Activated B cell treated with CpG ODN at 0.5 μM for 24 hours (primary cell): ENCODE measurements at regions not wholly inside any gene's neighbourhood (a gene's known extent, or its start where the extent isn't known, plus 50 kb on each side); places are given as distances from the start of the nearest gene placed in this dataset.

Source experiments
- ATAC-seq: fragments of 200-7000 bp; cut with Tn5 transposase; one replicate; pipeline ENCODE4 v1.10.0; 2021; ENCODE audit warnings: low read depth, mild to moderate bottlenecking, moderate library complexity
- CTCF ChIA-PET: fragments of 350-600 bp; sonication (Branson Sonifier 250); formaldehyde crosslinking; loops from one replicate; lab custom pipeline; 2021; ENCODE audit warnings: antibody characterized with exemption; lab: Charles Lee
- POLR2A ChIA-PET: fragments of 350-600 bp; sonication (Branson Sonifier 250); formaldehyde crosslinking; loops from one replicate; lab custom pipeline; 2021; ENCODE audit warnings: antibody characterized with exemption; lab: Charles Lee
- DNase-seq: peaks from one replicate; pipeline ENCODE4 v3.0.0; 2022
- H3K27ac Mint-ChIP-seq: one replicate; pipeline ENCODE4 v1.8.0; 2020; ENCODE audit warnings: mixed read lengths
- H3K27me3 Mint-ChIP-seq: one replicate; pipeline ENCODE4 v1.8.0; 2021; ENCODE audit warnings: mixed read lengths
- H3K36me3 Mint-ChIP-seq: one replicate; pipeline ENCODE4 v1.8.0; 2021; ENCODE audit warnings: low read depth, mixed read lengths
- H3K4me1 Mint-ChIP-seq: one replicate; pipeline ENCODE4 v1.8.0; 2021; ENCODE audit warnings: mixed read lengths
- H3K4me3 Mint-ChIP-seq: one replicate; pipeline ENCODE4 v1.8.0; 2020; ENCODE audit warnings: mild to moderate bottlenecking, mixed read lengths
- H3K9me3 Mint-ChIP-seq: one replicate; pipeline ENCODE4 v1.8.0; 2020; ENCODE audit warnings: mixed read lengths
- intact Hi-C: fragments of 100-400 bp; cut with micrococcal nuclease; formaldehyde crosslinking; loops from one replicate; pipeline ENCODE4 v1.15.1; 2024
- TF ChIP-seq, protein P1 (sequence below): fragments of 200-600 bp; IDR thresholded peaks from one replicate; pipeline ENCODE4 v1.8.0; 2022; ENCODE audit warnings: antibody characterized with exemption, mild to moderate bottlenecking

DNA sequence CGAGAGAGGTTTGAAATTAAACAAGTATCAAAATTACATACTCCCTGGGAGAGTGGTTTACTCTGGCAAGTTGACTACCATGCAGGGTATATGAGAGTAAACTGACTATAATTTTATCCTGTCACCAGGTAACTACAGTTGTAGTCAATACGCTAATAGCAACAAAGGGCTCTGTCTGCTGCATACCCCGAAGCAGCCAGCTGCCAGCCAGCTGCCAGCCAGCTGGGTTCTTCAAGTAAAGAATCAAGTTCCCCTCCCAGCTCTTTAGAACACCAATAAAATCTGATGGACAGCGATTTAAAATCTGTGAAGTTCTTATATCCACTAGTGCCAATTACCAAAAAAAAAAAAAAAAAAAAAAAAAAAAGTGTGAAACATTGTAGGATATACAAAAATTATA, 417.7 kb upstream of the CFAP20DC start:
- Mint-ChIP-seq H3K4me3 (no peak overlapping the region), H3K36me3 (no peaks in the 10 kb centered on the region), H3K9me3 (peaks cover 4% of the 10 kb centered on the region), H3K27me3 (no peaks in the 10 kb centered on the region), H3K27ac (no peak overlapping the region), H3K4me1 (peaks cover 6% of the 10 kb centered on the region)
- CTCF ChIA-PET: no interaction called here
- intact Hi-C loops: no loop called here
- ATAC-seq (no peak), DNase-seq (no peak)
- TF ChIP-seq, protein P1, sequence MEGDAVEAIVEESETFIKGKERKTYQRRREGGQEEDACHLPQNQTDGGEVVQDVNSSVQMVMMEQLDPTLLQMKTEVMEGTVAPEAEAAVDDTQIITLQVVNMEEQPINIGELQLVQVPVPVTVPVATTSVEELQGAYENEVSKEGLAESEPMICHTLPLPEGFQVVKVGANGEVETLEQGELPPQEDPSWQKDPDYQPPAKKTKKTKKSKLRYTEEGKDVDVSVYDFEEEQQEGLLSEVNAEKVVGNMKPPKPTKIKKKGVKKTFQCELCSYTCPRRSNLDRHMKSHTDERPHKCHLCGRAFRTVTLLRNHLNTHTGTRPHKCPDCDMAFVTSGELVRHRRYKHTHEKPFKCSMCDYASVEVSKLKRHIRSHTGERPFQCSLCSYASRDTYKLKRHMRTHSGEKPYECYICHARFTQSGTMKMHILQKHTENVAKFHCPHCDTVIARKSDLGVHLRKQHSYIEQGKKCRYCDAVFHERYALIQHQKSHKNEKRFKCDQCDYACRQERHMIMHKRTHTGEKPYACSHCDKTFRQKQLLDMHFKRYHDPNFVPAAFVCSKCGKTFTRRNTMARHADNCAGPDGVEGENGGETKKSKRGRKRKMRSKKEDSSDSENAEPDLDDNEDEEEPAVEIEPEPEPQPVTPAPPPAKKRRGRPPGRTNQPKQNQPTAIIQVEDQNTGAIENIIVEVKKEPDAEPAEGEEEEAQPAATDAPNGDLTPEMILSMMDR: no peak
- POLR2A ChIA-PET: no interaction called here

DNA sequence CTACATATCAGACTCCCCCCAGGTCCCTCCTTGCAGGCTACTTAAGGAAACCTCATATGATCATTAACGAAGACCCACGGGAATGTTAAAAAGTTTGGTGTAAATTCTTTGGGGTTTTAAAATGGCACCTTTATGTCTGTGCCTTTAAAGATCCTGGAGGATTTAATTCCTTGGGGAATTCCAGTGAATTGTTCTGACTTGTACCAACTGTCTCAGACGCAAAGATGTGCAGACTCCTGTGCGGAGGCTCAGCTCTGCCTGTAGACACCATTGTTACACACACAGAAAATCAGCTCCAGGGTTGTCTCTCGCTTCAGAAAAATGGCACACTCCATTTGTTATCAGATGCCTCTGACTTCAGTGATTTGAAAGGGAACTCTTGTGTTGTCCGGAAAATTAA, 414.4 kb upstream of the CFAP20DC start:
- Mint-ChIP-seq H3K4me1 (peaks cover 6% of the 10 kb centered on the region), H3K27me3 (no peaks in the 10 kb centered on the region), H3K9me3 (peaks cover 3% of the 10 kb centered on the region), H3K4me3 (no peak overlapping the region), H3K27ac (no peak overlapping the region), H3K36me3 (no peaks in the 10 kb centered on the region)
- intact Hi-C loops: no loop called here
- TF ChIP-seq, protein P1: no peak
- no peak for ATAC-seq
- CTCF ChIA-PET: no interaction called here
- POLR2A ChIA-PET: no interaction called here
- no peak for DNase-seq

DNA sequence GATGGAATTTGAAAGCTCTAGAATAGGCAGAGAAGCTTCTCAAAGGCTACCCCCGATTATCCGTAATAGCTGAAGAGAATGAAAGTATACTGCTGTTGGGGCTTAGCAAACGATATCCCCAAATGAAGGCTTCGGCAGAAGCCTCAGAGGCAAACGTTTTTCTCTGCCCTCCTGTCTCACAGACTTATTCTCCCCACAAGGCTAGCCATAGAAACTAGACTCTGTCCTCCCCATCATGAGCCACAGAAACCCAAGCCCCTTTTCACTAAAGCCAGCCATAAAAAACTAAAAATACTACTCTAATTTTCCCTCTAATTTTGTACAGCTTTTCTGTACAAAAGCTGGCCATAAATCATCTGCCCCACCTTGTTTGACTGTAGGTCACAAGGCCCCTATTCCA, 413.4 kb upstream of the CFAP20DC start:
- TF ChIP-seq, protein P1: no peak
- peaks cover 3% of the 10 kb centered on the region for H3K9me3 Mint-ChIP-seq
- intact Hi-C loops: no loop called here
- no peaks in the 10 kb centered on the region for H3K36me3 Mint-ChIP-seq
- H3K4me1 Mint-ChIP-seq: peaks cover 6% of the 10 kb centered on the region
- DNase-seq: no peak
- ChIA-PET POLR2A (no interaction called here), CTCF (no interaction called here)
- ATAC-seq: no peak
- no peak overlapping the region for H3K27ac Mint-ChIP-seq
- H3K27me3 Mint-ChIP-seq: no peaks in the 10 kb centered on the region
- no peak overlapping the region for H3K4me3 Mint-ChIP-seq

DNA sequence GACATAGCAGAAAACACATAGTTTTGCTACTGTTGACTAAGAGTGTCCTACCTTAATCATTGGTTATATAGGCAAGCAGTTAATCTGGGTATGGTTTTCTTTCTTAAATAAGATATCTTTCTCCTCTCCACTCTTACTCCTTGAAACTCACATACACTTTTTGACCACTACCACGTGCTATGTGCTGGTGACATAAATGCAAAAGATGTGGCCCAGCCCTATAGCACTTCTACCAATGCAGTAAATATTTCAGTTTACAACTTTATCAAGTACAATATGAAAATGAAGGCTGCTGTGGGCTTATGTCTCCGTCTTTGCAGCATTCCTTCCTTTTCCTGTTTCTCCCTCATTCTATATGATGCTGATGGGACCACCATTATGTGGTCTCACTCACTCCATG, 410.2 kb upstream of the CFAP20DC start:
- intact Hi-C loops: no loop called here
- POLR2A ChIA-PET: no interaction called here
- TF ChIP-seq, protein P1: no peak
- CTCF ChIA-PET: no interaction called here
- ATAC-seq: no peak
- Mint-ChIP-seq H3K9me3 (peaks cover 3% of the 10 kb centered on the region), H3K36me3 (no peaks in the 10 kb centered on the region), H3K4me3 (no peak overlapping the region), H3K27ac (no peak overlapping the region), H3K27me3 (no peaks in the 10 kb centered on the region), H3K4me1 (no peaks in the 10 kb centered on the region)
- DNase-seq: no peak

DNA sequence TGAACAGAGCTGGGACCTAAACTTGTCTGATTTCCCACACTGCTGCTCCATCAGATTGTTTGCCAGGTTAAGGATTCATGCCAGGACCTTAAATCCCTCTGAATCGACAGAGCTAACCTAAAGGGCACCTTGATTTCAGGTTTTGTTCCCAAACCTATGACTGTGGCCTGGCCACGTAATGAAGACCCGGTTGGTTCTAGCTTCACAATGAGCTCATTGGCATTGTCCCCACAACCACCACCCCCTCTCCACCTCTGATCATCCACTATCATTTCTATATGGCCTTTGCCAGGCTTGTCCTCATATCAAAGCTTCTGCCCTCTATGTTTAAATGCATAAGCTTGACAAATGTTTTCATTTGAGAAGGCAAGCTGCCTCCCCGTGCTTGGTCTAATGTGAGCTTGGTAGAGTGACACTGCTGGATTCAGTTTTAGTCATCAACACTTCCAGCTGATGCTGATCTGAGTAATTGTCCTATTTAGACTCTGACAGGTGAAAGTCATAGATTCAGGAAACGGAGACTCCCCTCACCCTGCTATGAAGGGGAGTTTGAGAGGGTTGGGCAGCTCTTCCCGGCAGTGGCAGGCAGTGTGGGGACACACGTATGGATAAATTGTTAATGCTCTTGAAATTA, 407.1 kb upstream of the CFAP20DC start:
- Mint-ChIP-seq H3K27me3 (no peaks in the 10 kb centered on the region), H3K4me1 (peaks cover 17% of the 10 kb centered on the region), H3K4me3 (no peak overlapping the region), H3K27ac (no peak overlapping the region), H3K36me3 (no peaks in the 10 kb centered on the region), H3K9me3 (peaks cover 3% of the 10 kb centered on the region)
- TF ChIP-seq, protein P1: no peak
- CTCF ChIA-PET: no interaction called here
- ATAC-seq: no peak
- no peak for DNase-seq
- intact Hi-C loops: loop anchor here (10.0 kb wide), 1 partner anchor 242 kb away; no protein-coding TSS in a partner anchor
- POLR2A ChIA-PET: no interaction called here
